Ramos (cell line): ENCODE measurements at regions not wholly inside any gene's neighbourhood (a gene's known extent, or its start where the extent isn't known, plus 50 kb on each side); places are given as distances from the start of the nearest gene placed in this dataset.

Source experiments
- in situ Hi-C: fragments of 300-500 bp; cut with MboI; formaldehyde crosslinking; loops from one replicate; pipeline ENCODE4 v1.14.3; 2022; ENCODE audit warnings: low sequenced_read_pairs; ENCODE audit not compliant: unreplicated experiment

- in situ Hi-C loops: no loop called here
These were observed 161.9 kb upstream of the PRNP start for GRCh38 chr20:4524307-4524706.

- in situ Hi-C loops: no loop called here
These were observed 163.9 kb upstream of the PRNP start for GRCh38 chr20:4522310-4522709.

- in situ Hi-C loops: no loop called here
These were observed 164.9 kb upstream of the PRNP start for GRCh38 chr20:4521170-4521968.

- in situ Hi-C loops: no loop called here
These were observed 166.7 kb upstream of the PRNP start for GRCh38 chr20:4519534-4519933.

- in situ Hi-C loops: no loop called here
These were observed 169.4 kb upstream of the PRNP start for GRCh38 chr20:4516876-4517275.

GRCh38 chr20:4513720-4514119 is 172.5 kb upstream of the PRNP start:
- in situ Hi-C loops: no loop called here

GRCh38 chr20:4512891-4513550 is 173.2 kb upstream of the PRNP start:
- in situ Hi-C loops: no loop called here

GRCh38 chr20:4511776-4512175 is 174.5 kb upstream of the PRNP start:
- in situ Hi-C loops: no loop called here

GRCh38 chr20:4509825-4510522 is 176.3 kb upstream of the PRNP start:
- in situ Hi-C loops: no loop called here

- in situ Hi-C loops: no loop called here
These were observed 177.5 kb upstream of the PRNP start for GRCh38 chr20:4508773-4509172.

- in situ Hi-C loops: no loop called here
These were observed 179.0 kb upstream of the PRNP start for GRCh38 chr20:4507288-4507719.

- in situ Hi-C loops: no loop called here
These were observed 181.4 kb upstream of the PRNP start for GRCh38 chr20:4504814-4505213.

GRCh38 chr20:4502756-4503155 is 183.5 kb upstream of the PRNP start:
- in situ Hi-C loops: no loop called here

GRCh38 chr20:4493386-4493785 is 192.9 kb upstream of the PRNP start:
- in situ Hi-C loops: no loop called here

- in situ Hi-C loops: no loop called here
These were observed 194.6 kb upstream of the PRNP start for GRCh38 chr20:4491643-4492042.

- in situ Hi-C loops: no loop called here
These were observed 195.5 kb upstream of the PRNP start for GRCh38 chr20:4490606-4491280.

- in situ Hi-C loops: no loop called here
These were observed 196.2 kb upstream of the PRNP start for GRCh38 chr20:4490045-4490444.

GRCh38 chr20:4488407-4489339 is 197.6 kb upstream of the PRNP start:
- in situ Hi-C loops: no loop called here

- in situ Hi-C loops: no loop called here
These were observed 201.8 kb upstream of the PRNP start for GRCh38 chr20:4484379-4484997.
